Dermis blood vessel endothelial cell (primary cell): ENCODE measurements at regions not wholly inside any gene's neighbourhood (a gene's known extent, or its start where the extent isn't known, plus 50 kb on each side); places are given as distances from the start of the nearest gene placed in this dataset.
"Not testable (repeated sequence)": the region's sequence is repeated elsewhere in the genome, so short reads cannot be mapped to it uniquely, and the experiment has no call there.

ENCODE experiments used
- DNase-seq: peaks from one replicate; pipeline ENCODE4 v3.0.0; 2010

DNA sequence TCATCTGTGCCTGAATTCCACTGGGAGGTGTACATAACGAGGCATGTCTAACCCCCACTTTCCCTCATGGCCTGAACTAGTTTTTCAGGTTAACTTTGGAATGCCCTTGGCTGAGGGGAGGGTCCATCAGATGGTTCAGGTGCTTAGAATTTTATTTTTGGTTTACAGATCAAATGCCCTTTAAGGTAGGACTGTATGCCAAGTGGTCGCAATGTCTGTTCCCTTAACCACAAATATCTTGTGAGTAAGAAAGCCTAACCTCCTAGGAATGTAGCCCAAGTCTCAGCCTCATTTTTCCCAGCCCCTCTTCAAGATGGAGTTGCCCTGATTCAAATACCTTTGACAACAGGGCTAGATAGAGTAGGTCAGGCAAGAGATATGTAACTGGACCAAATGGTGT, 78.4 kb downstream of the RNASET2 start:
- DNase-seq: no peak

GRCh38 chr6:166877349-166877748, 79.0 kb downstream of the RNASET2 start:
- DNase-seq: no peak

GRCh38 chr6:166872531-166873009, 83.8 kb downstream of the RNASET2 start:
- no peak for DNase-seq

DNA sequence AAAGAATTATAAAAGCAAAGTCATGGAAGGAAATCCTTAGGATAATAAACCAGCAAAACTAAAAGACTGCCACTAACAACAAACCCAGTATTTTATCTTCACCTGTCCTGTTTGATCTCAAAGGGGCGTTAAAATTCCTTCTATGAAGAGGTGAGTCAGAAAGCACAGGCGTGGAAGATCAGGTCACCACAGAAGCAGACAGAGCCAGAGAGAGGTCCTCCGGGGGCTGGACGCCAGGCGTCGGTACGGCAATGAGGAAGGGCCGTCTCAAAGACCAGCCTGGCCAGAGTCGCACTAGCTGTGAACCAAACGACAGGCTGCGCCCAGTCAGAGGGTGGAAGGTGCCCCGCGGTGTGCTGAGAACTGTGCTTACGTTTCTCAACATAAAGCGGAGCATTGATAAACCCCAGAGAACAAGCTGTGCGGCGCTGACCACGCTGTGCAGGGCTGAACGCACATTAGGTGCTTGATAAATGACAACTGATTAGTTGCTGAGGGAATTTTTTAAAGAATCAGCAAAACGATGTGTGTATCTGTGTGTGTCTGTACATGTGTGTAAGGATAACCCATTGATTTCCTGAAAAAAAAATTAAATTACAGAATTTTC, 85.6 kb downstream of the RNASET2 start:
- no peak for DNase-seq

GRCh38 chr6:166866839-166867637, 89.3 kb downstream of the RNASET2 start:
- no peak for DNase-seq

DNA sequence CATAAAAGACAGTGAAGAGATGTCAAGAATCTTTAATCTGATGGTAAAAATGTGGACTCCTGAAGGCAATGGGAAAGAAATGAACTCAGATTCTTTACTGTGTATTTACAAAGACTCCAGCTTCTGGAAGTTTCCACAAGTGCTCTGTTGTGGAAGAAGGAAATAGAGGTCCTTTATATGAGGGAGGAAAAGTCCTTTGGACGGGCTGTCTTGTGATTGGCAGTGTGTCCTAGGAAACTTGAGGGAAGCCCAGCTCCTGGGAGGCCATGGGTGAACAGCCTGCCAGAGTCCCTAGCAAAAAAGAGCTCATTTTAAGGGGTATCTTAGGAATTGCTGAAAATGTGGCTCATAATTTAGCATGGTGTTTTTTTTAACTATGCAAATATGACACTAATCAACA, 92.0 kb downstream of the RNASET2 start:
- no peak for DNase-seq

GRCh38 chr6:166862978-166863530, 93.3 kb downstream of the RNASET2 start:
- DNase-seq: no peak

DNA sequence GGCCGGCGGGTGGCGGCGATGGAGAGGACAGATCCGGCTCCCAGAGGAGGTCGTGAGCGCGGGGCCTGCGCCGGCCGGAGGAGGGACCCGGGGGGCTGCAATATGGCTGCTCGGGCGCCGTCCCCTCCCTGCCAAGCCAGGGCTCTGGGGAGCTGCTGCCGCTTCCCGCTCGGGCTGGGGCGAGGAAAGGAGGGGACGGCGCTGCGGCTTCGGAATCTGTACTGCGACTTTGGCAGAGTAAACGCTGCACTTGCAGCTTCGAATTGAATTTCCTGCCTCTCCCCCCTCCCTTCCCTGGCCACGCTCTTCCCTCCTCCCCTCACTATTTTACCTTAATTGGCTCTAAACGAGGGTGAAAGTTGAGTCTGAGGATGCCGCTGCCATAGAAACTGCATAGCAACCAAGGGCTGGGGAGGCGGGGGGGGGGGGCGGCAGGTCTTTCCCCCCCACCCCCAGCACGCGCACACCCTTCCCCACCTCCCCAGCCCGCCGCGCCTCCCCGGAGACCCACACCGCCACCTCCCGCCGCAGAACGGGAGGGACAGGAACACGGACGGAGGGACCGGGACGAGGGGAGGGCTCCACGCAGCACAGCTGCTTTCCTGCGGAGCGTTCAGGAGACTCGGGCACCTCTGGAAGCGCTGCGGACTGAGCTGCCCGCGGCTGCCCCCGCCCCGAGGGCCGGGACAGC, 93.9 kb downstream of the RNASET2 start:
- DNase-seq: peak; percentile 6

DNA sequence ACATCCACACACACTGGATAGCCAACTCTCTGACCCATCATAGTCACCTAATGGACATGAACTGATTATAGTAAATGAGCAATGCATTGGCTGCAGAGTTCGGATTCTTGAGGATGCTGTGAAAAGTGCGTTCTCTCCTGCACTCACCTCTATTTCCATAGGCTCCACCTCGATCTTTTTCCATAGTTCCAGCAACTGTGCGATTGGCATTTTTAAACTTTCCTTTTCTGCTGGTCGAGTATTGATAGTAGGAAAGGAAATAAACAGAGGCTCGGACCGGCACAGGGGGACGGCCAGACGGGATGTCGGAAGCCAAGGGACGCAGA, 94.4 kb downstream of the RNASET2 start:
- no peak for DNase-seq

DNA sequence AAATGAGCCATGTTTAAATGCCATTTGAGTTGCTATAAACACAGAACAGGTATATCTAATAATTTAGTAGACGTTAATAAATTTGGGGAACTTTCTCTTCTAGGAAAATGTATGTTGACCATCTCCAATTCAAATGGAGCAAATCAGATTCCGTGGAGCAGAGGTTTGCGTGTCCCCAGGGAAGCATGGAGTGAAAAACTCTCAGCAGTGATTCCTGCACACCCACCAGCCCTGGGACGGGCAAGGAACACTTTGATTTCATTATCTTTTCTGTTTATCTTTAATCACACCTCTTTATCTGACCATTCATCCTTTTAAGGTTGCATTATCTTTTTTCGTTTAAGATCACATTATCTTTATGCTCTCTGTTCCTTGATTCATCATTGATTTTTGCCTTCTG, 95.0 kb downstream of the RNASET2 start:
- DNase-seq: no peak

DNA sequence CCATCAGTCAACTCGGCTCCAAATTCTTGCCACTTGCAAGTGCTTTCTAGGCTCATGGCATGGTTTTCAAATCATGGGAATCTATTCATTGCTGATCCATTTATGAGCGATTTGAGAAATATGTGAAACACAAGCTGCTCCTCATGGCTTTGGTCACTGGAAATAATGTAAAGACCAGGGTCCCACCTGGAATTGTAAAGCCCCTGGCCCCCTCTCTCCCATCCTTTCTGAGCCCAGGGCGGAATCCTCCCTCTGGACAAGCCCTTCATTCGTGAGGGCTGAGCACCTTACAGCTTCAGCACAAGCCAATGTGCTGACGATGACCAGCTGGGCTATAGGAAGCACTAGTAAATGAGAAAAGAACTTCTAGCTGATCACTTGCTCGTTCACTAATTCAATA, 96.0 kb downstream of the RNASET2 start:
- DNase-seq: no peak

DNA sequence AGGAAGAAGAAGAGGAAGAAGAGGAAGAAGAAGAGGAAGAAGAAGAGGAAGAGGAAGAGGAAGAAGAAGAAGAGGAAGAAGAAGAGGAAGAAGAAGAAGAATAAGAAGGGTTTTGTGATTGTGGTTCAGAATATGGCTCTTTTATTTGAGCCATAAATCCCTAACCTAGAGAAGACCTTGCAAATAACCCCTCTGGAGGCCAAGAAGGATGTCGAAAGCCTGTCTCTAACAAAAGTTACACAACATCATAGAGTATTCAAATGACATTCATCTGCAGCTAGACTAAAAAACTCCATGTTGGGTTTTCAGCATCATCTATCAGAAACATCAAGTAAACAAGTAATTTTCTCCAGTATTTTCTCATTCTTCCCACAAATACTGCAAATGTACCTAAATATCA, 100.9 kb downstream of the RNASET2 start:
- DNase-seq: no peak

GRCh38 chr6:166853371-166854325, 102.7 kb downstream of the RNASET2 start:
- DNase-seq: no peak

- no peak for DNase-seq
Observed at GRCh38 chr6:166852451-166852975, 103.8 kb downstream of the RNASET2 start.

DNA sequence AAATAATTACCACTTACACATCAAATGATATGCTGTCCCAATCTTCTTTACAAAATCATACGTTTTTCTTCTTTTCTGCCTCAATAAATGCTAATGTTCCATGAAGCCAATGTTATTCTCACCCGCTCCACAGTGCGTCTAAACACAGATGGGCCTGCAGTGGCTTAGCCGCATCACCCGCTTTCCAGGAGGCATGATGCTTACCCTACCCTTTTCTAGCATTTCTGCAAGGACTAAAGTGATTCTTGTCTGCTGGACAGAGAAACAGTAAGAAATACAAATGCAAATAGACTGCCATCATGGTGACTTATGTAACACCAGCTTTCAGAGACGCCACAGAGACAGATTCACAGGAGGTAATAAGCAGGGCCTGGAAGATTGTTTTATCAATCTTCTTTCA, 104.4 kb downstream of the RNASET2 start:
- no peak for DNase-seq

DNA sequence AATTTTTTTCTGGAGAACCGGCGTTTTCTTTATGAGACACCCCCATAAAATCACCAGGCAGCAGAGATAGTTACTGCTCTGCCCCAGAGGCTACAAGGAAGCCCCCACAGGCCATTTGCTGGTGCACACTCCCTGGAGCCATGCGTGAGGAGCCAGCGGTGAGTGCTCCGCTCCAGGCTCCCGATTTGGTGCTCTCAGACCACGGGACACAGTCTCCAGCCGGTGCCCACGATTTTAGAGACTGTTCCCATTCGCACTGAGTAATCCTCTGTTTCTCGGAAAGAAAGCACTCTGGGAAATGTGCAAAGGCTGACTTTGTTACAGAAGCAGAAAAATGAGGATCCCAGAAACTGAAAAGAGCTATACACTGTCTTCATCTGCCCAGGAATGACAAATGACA, 104.9 kb downstream of the RNASET2 start:
- DNase-seq: no peak

DNA sequence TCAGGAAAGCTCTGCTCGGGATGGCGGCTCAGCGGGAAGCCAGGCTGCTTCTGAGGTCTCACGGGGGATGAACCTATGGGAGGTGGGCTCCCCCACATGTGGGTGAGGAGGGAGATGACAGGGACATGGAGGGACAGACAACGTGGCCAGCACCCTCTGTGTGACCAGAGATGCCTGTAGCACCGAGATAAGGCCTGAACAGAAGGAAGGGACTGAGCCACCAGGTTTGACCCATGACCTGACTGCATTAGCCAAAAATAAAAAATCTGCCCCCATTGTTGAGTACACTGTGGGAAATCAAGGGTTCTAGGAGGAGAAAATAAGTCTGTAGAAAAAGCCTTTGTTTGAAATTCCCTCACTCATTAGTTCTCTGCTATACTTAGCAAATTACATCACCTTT, 105.7 kb downstream of the RNASET2 start:
- no peak for DNase-seq

GRCh38 chr6:166849749-166850183, 106.6 kb downstream of the RNASET2 start:
- DNase-seq: no peak

GRCh38 chr6:166848979-166849748, 107.2 kb downstream of the RNASET2 start:
- no peak for DNase-seq

- not testable (repeated sequence) for DNase-seq
Observed at GRCh38 chr6:166846446-166847142, 109.8 kb downstream of the RNASET2 start.

- DNase-seq: no peak
Observed at GRCh38 chr6:166842607-166843006, 113.7 kb downstream of the RNASET2 start.
